Thyroid gland (tissue), 4 donors: ENCODE measurements at regions not wholly inside any gene's neighbourhood (a gene's known extent, or its start where the extent isn't known, plus 50 kb on each side); places are given as distances from the start of the nearest gene placed in this dataset.

ENCODE experiments used
- POLR2A ChIP-seq, 2 donors: fragments of 450-650 bp; IDR thresholded peaks; one replicate each; pipeline ENCODE4 v1.6.1; 2017; ENCODE audit warnings: antibody characterized with exemption in 2 of 2, mild to moderate bottlenecking in 2 of 2, moderate library complexity in 1 of 2
- TF ChIP-seq, protein P1 (sequence below), 6 experiments: fragments of 200-600 bp in 3 of 6; fragments of 450-650 bp in 3 of 6; sonication (generic) in 3 of 6; IDR thresholded peaks; one replicate each; pipeline ENCODE4 v1.5.1; 2016 to 2019; ENCODE audit warnings: antibody characterized with exemption in 6 of 6, mild to moderate bottlenecking in 2 of 6, inconsistent platforms in 1 of 6, moderate library complexity in 1 of 6

DNA sequence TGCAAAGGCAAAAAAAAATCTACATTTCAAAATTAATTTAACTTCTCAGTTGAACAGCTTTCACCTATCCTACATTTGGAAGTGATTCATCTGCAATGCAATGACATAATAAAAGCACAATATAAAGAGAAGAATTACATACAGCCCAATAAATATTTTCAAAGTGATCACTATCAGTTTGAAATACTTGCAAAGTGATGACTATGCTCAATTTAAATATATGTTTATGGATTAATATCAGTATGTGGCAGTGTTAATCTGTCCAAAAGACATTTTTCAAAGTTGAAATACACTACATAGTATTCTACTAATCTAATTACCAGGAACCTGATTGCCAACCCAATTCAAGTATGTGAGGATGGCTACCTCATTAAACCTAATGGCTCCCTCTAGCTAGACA is 460.7 kb upstream of the ATXN7L3B start:
- TF ChIP-seq, protein P1, sequence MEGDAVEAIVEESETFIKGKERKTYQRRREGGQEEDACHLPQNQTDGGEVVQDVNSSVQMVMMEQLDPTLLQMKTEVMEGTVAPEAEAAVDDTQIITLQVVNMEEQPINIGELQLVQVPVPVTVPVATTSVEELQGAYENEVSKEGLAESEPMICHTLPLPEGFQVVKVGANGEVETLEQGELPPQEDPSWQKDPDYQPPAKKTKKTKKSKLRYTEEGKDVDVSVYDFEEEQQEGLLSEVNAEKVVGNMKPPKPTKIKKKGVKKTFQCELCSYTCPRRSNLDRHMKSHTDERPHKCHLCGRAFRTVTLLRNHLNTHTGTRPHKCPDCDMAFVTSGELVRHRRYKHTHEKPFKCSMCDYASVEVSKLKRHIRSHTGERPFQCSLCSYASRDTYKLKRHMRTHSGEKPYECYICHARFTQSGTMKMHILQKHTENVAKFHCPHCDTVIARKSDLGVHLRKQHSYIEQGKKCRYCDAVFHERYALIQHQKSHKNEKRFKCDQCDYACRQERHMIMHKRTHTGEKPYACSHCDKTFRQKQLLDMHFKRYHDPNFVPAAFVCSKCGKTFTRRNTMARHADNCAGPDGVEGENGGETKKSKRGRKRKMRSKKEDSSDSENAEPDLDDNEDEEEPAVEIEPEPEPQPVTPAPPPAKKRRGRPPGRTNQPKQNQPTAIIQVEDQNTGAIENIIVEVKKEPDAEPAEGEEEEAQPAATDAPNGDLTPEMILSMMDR (IDR thresholded peaks at IDR 0.05), result no peak
- no peak for TF ChIP-seq POLR2A (IDR thresholded peaks at IDR 0.05)
